GM12878 (cell line): ENCODE measurements at regions not wholly inside any gene's neighbourhood (a gene's known extent, or its start where the extent isn't known, plus 50 kb on each side); places are given as distances from the start of the nearest gene placed in this dataset.

Experiments used
- ATAC-seq: fragments of 200-7000 bp; cut with Tn5 transposase; 3 replicates; pipeline ENCODE4 v1.9.1; 2020; ENCODE audit warnings: mild to moderate bottlenecking, moderate library complexity
- BruUV-seq: library from RNA; stranded (reverse); fragments of 400-500 nt; replicated peaks from 2 replicates; lab custom pipeline; 2021; lab: Mats Ljungman, UMichigan
- CTCF ChIA-PET: fragments of 300-600 bp; sonication (Branson Sonifier 250); formaldehyde crosslinking; extraction: SDS; loops from one replicate; lab custom pipeline; 2021; ENCODE audit warnings: inconsistent platforms; lab: Yijun Ruan, JAX
- POLR2A ChIA-PET: fragments of 350-600 bp; formaldehyde crosslinking; extraction: SDS; loops from one replicate; lab custom pipeline; 2021; ENCODE audit warnings: inconsistent platforms; lab: Charles Lee
- RAD21 ChIA-PET: fragments of 300-600 bp; sonication (Branson Sonifier 250); formaldehyde crosslinking; loops from one replicate; lab custom pipeline; 2023; ENCODE audit warnings: antibody characterized with exemption; ENCODE audit not compliant: unreplicated experiment; lab: Charles Lee
- SMC1A ChIA-PET: fragments of 300-600 bp; sonication (Branson Sonifier 250); formaldehyde crosslinking; loops from one replicate; lab custom pipeline; 2023; ENCODE audit not compliant: unreplicated experiment, uncharacterized antibody; lab: Charles Lee
- DNase-seq: peaks from one replicate; pipeline ENCODE4 v3.0.0-alpha.2; 2011; ENCODE audit warnings: low read depth, low spot score
- FAIRE-seq: peaks from 3 replicates; lab custom pipeline; 2011; peaks lifted over from hg19 to GRCh38; lab: Jason Lieb, UNC
- H2AFZ ChIP-seq: 2 replicates; pipeline ENCODE4 v1.6.0; 2011; ENCODE audit warnings: low read depth, low read length, control low read depth; ENCODE audit not compliant: control insufficient read depth
- H3K27ac ChIP-seq: 2 replicates; pipeline ENCODE4 v1.5.1; 2011; ENCODE audit warnings: control low read depth; ENCODE audit not compliant: control insufficient read depth, insufficient read depth
- H3K27me3 ChIP-seq, 2 experiments: replicated peaks in 1 of 2; 2 replicates each; pipeline versions ENCODE4 v1.6.0 to v1.6.1; 2011; ENCODE audit warnings: low read length in 1 of 2; ENCODE audit not compliant: control insufficient read depth in 2 of 2, insufficient read depth in 2 of 2
- H3K36me3 ChIP-seq, 2 experiments: 2 replicates each; pipeline ENCODE4 v1.5.1; 2011; ENCODE audit warnings: low read length in 1 of 2; ENCODE audit not compliant: control insufficient read depth in 2 of 2, insufficient read depth in 2 of 2
- H3K4me1 ChIP-seq: 2 replicates; pipeline ENCODE4 v1.6.1; 2011; ENCODE audit warnings: mild to moderate bottlenecking, low read length, moderate library complexity, mixed read lengths; ENCODE audit not compliant: control insufficient read depth, insufficient read depth
- H3K4me2 ChIP-seq: 2 replicates; pipeline ENCODE4 v1.6.0; 2011; ENCODE audit warnings: control low read depth; ENCODE audit not compliant: control insufficient read depth, insufficient read depth
- H3K4me3 ChIP-seq: fragments of 200-600 bp; sonication (generic); 2 replicates; pipeline ENCODE4 v1.5.1; 2016
- H3K79me2 ChIP-seq: 2 replicates; pipeline ENCODE4 v1.6.0; 2011; ENCODE audit warnings: low read length; ENCODE audit not compliant: control insufficient read depth, insufficient read depth
- H3K9ac ChIP-seq: 2 replicates; pipeline ENCODE4 v1.8.0; 2011; ENCODE audit warnings: low read length, control low read depth, mixed read lengths; ENCODE audit not compliant: control insufficient read depth, insufficient read depth
- H3K9me3 ChIP-seq: replicated peaks from 3 replicates; pipeline ENCODE4 v1.5.1; 2011; ENCODE audit warnings: mild to moderate bottlenecking, low read length; ENCODE audit not compliant: control insufficient read depth, insufficient read depth
- H4K20me1 ChIP-seq: 2 replicates; pipeline ENCODE4 v1.6.0; 2011; ENCODE audit not compliant: control insufficient read depth, insufficient read depth
- DPF2 ChIP-seq: fragments of 450-650 bp; IDR thresholded peaks from 2 replicates; pipeline ENCODE4 v1.6.1; 2017; ENCODE audit warnings: mild to moderate bottlenecking
- HDGF ChIP-seq: fragments of 450-650 bp; IDR thresholded peaks from 2 replicates; pipeline ENCODE4 v1.6.1; 2016; ENCODE audit warnings: antibody characterized with exemption
- IKZF1 ChIP-seq: fragments of 450-650 bp; conservative IDR thresholded peaks from 2 replicates; pipeline ENCODE4 v1.6.1; 2017; ENCODE audit warnings: antibody characterized with exemption, mild to moderate bottlenecking
- MTA2 ChIP-seq: fragments of 450-650 bp; IDR thresholded peaks from 2 replicates; pipeline ENCODE4 v1.6.1; 2016; ENCODE audit warnings: low read depth, mild to moderate bottlenecking, moderate library complexity
- NR2C2 ChIP-seq: IDR thresholded peaks from 2 replicates; pipeline ENCODE4 v1.6.1; 2011; ENCODE audit warnings: borderline replicate concordance, low read depth; ENCODE audit not compliant: control insufficient read depth, insufficient read length
- RAD21 ChIP-seq: IDR thresholded peaks from 2 replicates; pipeline ENCODE4 v1.6.1; 2011; ENCODE audit warnings: mild to moderate bottlenecking, low read depth, low read length, moderate library complexity; ENCODE audit not compliant: insufficient read depth
- RB1 ChIP-seq: fragments of 450-650 bp; formaldehyde crosslinking; IDR thresholded peaks from 2 replicates; pipeline ENCODE4 v1.6.1; 2017; ENCODE audit warnings: mild to moderate bottlenecking, borderline replicate concordance
- RCOR1 ChIP-seq: conservative IDR thresholded peaks from 2 replicates; pipeline ENCODE4 v1.6.1; 2012; ENCODE audit warnings: low read depth, low read length, improper control_type of control experiment
- SIX5 ChIP-seq: IDR thresholded peaks from 2 replicates; pipeline ENCODE4 v1.6.1; 2011; ENCODE audit warnings: mild to moderate bottlenecking, low read depth, low read length, moderate library complexity; ENCODE audit not compliant: severe bottlenecking
- SMAD5 ChIP-seq: IDR thresholded peaks from 2 replicates; pipeline ENCODE4 v1.6.1; 2016; ENCODE audit warnings: antibody characterized with exemption, low read depth
- TCF3 ChIP-seq: IDR thresholded peaks from 2 replicates; pipeline ENCODE4 v1.6.1; 2012; ENCODE audit warnings: low read depth, mild to moderate bottlenecking, low read length, borderline replicate concordance; ENCODE audit not compliant: insufficient read depth
- ZBTB4 ChIP-seq: fragments of 450-650 bp; formaldehyde crosslinking; IDR thresholded peaks from 2 replicates; pipeline ENCODE4 v1.4.0; 2022; ENCODE audit warnings: mild to moderate bottlenecking, moderate library complexity
- ZSCAN29 ChIP-seq: fragments of 450-650 bp; IDR thresholded peaks from 2 replicates; pipeline ENCODE4 v1.6.1; 2017; ENCODE audit warnings: mild to moderate bottlenecking, moderate library complexity
- WGBS: methylation state at CpG from one replicate; pipeline ENCODE4 v1.1.6; 2016; ENCODE audit warnings: low lambda C conversion rate; ENCODE audit not compliant: insufficient replicate concordance, insufficient coverage; ENCODE audit errors: missing lambda C conversion rate; 5-methylcytosine and 5-hydroxymethylcytosine counted together
- in situ Hi-C: fragments of 300-500 bp; cut with MboI; formaldehyde crosslinking; loops from 9 replicates; pipeline ENCODE4 v1.14.3; 2018; ENCODE audit warnings: mixed read lengths
- intact Hi-C: fragments of 100-400 bp; cut with micrococcal nuclease; formaldehyde crosslinking; loops from one replicate; pipeline ENCODE4 v1.14.2; 2022; ENCODE audit not compliant: unreplicated experiment
- TF ChIP-seq, protein P1 (sequence below): IDR thresholded peaks from 2 replicates; pipeline ENCODE4 v1.6.1; 2012; ENCODE audit warnings: low read depth, low read length, improper control_type of control experiment

- POLR2A ChIA-PET = no interaction called here
- no peak for FAIRE-seq
- Histone ChIP-seq H3K36me3 (no peaks in the 10 kb centered on the region), H3K9me3 (no peaks in the 10 kb centered on the region), H3K4me2 (no peak overlapping the region), H3K4me1 (no peaks in the 10 kb centered on the region), H3K79me2 (no peaks in the 10 kb centered on the region), H2AFZ (no peak overlapping the region), H3K27me3 (no peaks in the 10 kb centered on the region), H3K9ac (no peak overlapping the region), H4K20me1 (no peaks in the 10 kb centered on the region), H3K27ac (no peak overlapping the region), H3K4me3 (no peak overlapping the region)
- SMC1A ChIA-PET = no interaction called here
- intact Hi-C loops = no loop called here
- in situ Hi-C loops = no loop called here
- TF ChIP-seq RCOR1 (no peak), RAD21 (peak; percentile 9; the same call in 1 of the 2 replicates), TCF3 (no peak)
- TF ChIP-seq, protein P1, sequence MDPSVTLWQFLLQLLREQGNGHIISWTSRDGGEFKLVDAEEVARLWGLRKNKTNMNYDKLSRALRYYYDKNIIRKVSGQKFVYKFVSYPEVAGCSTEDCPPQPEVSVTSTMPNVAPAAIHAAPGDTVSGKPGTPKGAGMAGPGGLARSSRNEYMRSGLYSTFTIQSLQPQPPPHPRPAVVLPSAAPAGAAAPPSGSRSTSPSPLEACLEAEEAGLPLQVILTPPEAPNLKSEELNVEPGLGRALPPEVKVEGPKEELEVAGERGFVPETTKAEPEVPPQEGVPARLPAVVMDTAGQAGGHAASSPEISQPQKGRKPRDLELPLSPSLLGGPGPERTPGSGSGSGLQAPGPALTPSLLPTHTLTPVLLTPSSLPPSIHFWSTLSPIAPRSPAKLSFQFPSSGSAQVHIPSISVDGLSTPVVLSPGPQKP = no peak
- CTCF ChIA-PET = interaction anchor here (0.6 kb wide), 1 partner anchor 1899 kb away, joined by 4 read pairs; no protein-coding TSS in a partner anchor
- RAD21 ChIA-PET = no interaction called here
- DNase-seq = no peak
- BruUV-seq = no TSS peak
- WGBS = 0% methylated on average over 1 of the region's 1 CpG
- no peak for ATAC-seq
These were observed 154.4 kb upstream of the FAT3 start for GRCh38 chr11:92070026-92070889.

DNA sequence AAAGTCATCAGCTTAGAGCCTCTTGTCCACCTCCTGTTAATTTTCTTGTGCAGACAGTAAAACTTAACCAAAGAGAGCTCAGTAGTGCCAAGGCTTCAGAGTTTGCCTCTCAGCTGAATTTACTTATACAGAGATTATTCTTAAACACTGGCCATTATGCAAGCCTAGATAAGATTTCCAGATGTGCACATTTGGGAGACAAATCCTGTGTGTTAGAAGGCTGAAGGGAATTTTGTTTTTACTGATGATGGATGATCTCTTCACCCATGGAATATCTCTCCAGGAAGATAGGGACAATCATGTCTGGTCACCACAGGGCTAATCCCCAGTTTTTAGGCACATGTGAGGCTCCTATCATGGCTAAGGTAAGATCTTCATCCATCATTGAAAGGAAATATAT, 157.6 kb upstream of the FAT3 start:
- CTCF ChIA-PET = no interaction called here
- H3K27me3 ChIP-seq = no peaks in the 10 kb centered on the region
- TF ChIP-seq SMAD5 = no peak
- TF ChIP-seq ZBTB4 = no peak
- TF ChIP-seq IKZF1 = no peak
- no peak for TF ChIP-seq HDGF
- TF ChIP-seq DPF2 = no peak
- TF ChIP-seq NR2C2 = no peak
- no peak for TF ChIP-seq MTA2
- no peak for TF ChIP-seq RB1
- no peak for TF ChIP-seq ZSCAN29
- TF ChIP-seq SIX5 = no peak
- TF ChIP-seq, all 136 proteins: peak for 0
- H3K9me3 ChIP-seq = no peaks in the 10 kb centered on the region
- POLR2A ChIA-PET = no interaction called here
- no peak overlapping the region for H3K4me2 ChIP-seq
- no peaks in the 10 kb centered on the region for H3K36me3 ChIP-seq
- DNase-seq (no peak), FAIRE-seq (no peak), ATAC-seq (no peak)
- SMC1A ChIA-PET = no interaction called here
- no TSS peak for BruUV-seq
- RAD21 ChIA-PET = no interaction called here
- in situ Hi-C loops = no loop called here
- intact Hi-C loops = no loop called here
- H3K4me1 ChIP-seq = no peaks in the 10 kb centered on the region
- H3K4me3 ChIP-seq = no peak overlapping the region
- no peak overlapping the region for H3K27ac ChIP-seq
- no peak overlapping the region for H2AFZ ChIP-seq
- H3K79me2 ChIP-seq = no peaks in the 10 kb centered on the region
- H4K20me1 ChIP-seq = no peaks in the 10 kb centered on the region
- H3K9ac ChIP-seq = no peak overlapping the region
